ENCODE measurements at regions not wholly inside any gene's neighbourhood (a gene's known extent, or its start where the extent isn't known, plus 50 kb on each side); places are given as distances from the start of the nearest gene placed in this dataset.

DNA sequence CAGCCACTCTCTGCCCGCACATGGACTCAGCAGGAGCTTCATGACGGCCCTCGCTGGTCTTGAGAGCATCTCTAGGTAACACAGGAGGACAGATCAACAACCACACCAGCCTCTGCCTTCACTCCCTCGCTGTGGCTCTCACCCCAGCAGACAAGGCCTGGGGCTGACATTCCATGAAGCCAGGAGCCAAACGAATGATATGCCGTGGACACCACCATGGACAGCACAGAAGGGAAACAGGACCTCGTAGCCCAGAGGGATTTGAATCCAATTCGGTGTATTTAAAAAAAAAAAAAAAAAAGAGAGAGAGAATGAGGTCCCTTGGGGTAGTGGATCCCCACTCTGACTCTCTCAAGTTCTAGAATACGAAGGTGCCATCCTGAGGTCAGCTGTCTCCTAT, 385.5 kb downstream of the SHANK2 start:
- no peak overlapping the region for H2AK5ac ChIP-seq (ENCODE audit: insufficient read length, low read length)
- Mint-ChIP-seq H3K4me1 (peaks cover 8 to 26% of the 10 kb centered on the region in 2 experiments), H3K4me3 (no peak overlapping the region), H3K36me3 (ENCODE audit: insufficient read depth in 1 of 3, low read depth in 3 of 3) (no peaks in the 10 kb centered on the region), H3K9me3 (no peaks in the 10 kb centered on the region), H3K27ac (peak overlapping the region in 2 of 3 experiments; percentile 13 to 72; a peak in 2 of 7 replicates), H3K27me3 (ENCODE audit: low read depth) (peaks cover 3% of the 10 kb centered on the region; the same call in 1 of the 2 replicates)
- TF ChIP-seq, protein P1, sequence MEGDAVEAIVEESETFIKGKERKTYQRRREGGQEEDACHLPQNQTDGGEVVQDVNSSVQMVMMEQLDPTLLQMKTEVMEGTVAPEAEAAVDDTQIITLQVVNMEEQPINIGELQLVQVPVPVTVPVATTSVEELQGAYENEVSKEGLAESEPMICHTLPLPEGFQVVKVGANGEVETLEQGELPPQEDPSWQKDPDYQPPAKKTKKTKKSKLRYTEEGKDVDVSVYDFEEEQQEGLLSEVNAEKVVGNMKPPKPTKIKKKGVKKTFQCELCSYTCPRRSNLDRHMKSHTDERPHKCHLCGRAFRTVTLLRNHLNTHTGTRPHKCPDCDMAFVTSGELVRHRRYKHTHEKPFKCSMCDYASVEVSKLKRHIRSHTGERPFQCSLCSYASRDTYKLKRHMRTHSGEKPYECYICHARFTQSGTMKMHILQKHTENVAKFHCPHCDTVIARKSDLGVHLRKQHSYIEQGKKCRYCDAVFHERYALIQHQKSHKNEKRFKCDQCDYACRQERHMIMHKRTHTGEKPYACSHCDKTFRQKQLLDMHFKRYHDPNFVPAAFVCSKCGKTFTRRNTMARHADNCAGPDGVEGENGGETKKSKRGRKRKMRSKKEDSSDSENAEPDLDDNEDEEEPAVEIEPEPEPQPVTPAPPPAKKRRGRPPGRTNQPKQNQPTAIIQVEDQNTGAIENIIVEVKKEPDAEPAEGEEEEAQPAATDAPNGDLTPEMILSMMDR (conservative IDR thresholded peaks at IDR 0.05), result no peak
- no peak overlapping the region for H2BK120ac ChIP-seq (ENCODE audit: low read depth, low read length, poor library complexity, severe bottlenecking)
- no peaks in the 10 kb centered on the region for H3K79me1 ChIP-seq (ENCODE audit: insufficient read depth, low read depth, low read length, poor library complexity, severe bottlenecking)
- no peak overlapping the region for H4K8ac ChIP-seq (replicated peaks; ENCODE audit: insufficient read length, low read depth, low read length)
- no peak overlapping the region for H2BK12ac ChIP-seq (ENCODE audit: insufficient read length, low read depth, low read length)
- H3K14ac ChIP-seq (ENCODE audit: insufficient read depth, low read length), result no peak overlapping the region; the same call in 1 of the 2 replicates
- H2BK20ac ChIP-seq (ENCODE audit: low read depth, low read length, poor library complexity, severe bottlenecking), result no peak overlapping the region
- no peak overlapping the region for H4K5ac ChIP-seq (ENCODE audit: insufficient read length, low read depth, low read length)
- no peaks in the 10 kb centered on the region for H4K20me1 ChIP-seq (ENCODE audit: control insufficient read depth, insufficient read depth, insufficient read length)
- no peaks in the 10 kb centered on the region for H3K27me3 ChIP-seq (ENCODE audit: insufficient read depth, low read length)
- H3T11ph ChIP-seq (ENCODE audit: low read length), result no peak overlapping the region
- no CpG with 5 or more reads among the region's 9 CpGs for WGBS (ENCODE audit: extremely low coverage, insufficient read length, low lambda C conversion rate)
- no peak overlapping the region for H4K91ac ChIP-seq (ENCODE audit: insufficient read length, low read depth, low read length)
- no peak for DNase-seq
- no peak overlapping the region for H2BK5ac ChIP-seq (ENCODE audit: insufficient read length, low read length)
- no peak overlapping the region for H3K9ac ChIP-seq (ENCODE audit: extremely low read depth, insufficient read length, low read length)
- no peak overlapping the region for H3K4me2 ChIP-seq (ENCODE audit: insufficient read depth, insufficient read length, low read length)
- H3K23ac ChIP-seq (ENCODE audit: insufficient read length, low read depth, low read length), result no peak overlapping the region
- H3K18ac ChIP-seq (ENCODE audit: insufficient read length, low read depth, low read length), result no peak overlapping the region
- no peaks in the 10 kb centered on the region; the same call in 1 of the 2 replicates for H3K4me1 ChIP-seq (ENCODE audit: insufficient read depth, low read length)
- H3K27ac ChIP-seq (ENCODE audit: insufficient read length, low read depth, low read length), result no peak overlapping the region
- H3K4ac ChIP-seq (ENCODE audit: low read depth, low read length), result no peak overlapping the region
- no peaks in the 10 kb centered on the region for H3K23me2 ChIP-seq (ENCODE audit: insufficient read length, low read depth, low read length, poor library complexity, severe bottlenecking)
- H3K56ac ChIP-seq (ENCODE audit: insufficient read length, low read depth, low read length), result no peak overlapping the region
- H2AFZ ChIP-seq (ENCODE audit: low read length), result no peak overlapping the region
- no peak overlapping the region for H2BK15ac ChIP-seq (ENCODE audit: low read depth, low read length)
- no peaks in the 10 kb centered on the region for H3K79me2 ChIP-seq (ENCODE audit: insufficient read depth, low read length)
- H3K9me3 ChIP-seq (ENCODE audit: control insufficient read depth, low read depth, low read length), result no peaks in the 10 kb centered on the region
